Activated T-helper 1 cell treated with anti-CD3 and anti-CD28 coated beads, Interleukin-12 subunit alpha, Interleukin-12 subunit beta, Interleukin-2, Interleukin-4 antibody, amounts not matched to agents 30 ng/mL and 10 ng/mL and 1 ng/mL, durations not matched to agents 14 hours and 24 hours and 36 hours (primary cell): ENCODE measurements at regions not wholly inside any gene's neighbourhood (a gene's known extent, or its start where the extent isn't known, plus 50 kb on each side); places are given as distances from the start of the nearest gene placed in this dataset.
A peak's percentile ranks its signal among the peaks of the same experiment; 100 is the strongest.
"Not testable (repeated sequence)": the region's sequence is repeated elsewhere in the genome, so short reads cannot be mapped to it uniquely, and the experiment has no call there.

Experiments used
- DNase-seq: peaks from one replicate; pipeline ENCODE4 v3.0.0; 2021; ENCODE audit warnings: low spot score
- H3K27ac Mint-ChIP-seq: one replicate; pipeline ENCODE4 v1.8.0; 2021; ENCODE audit warnings: mild to moderate bottlenecking, mixed read lengths
- H3K27me3 Mint-ChIP-seq: one replicate; pipeline ENCODE4 v1.8.0; 2022; ENCODE audit warnings: mild to moderate bottlenecking, moderate library complexity, mixed read lengths; ENCODE audit not compliant: insufficient read depth
- H3K36me3 Mint-ChIP-seq: one replicate; pipeline ENCODE4 v1.8.0; 2021; ENCODE audit warnings: low read depth, mixed read lengths
- H3K4me1 Mint-ChIP-seq: one replicate; pipeline ENCODE4 v1.8.0; 2021; ENCODE audit warnings: low read depth, mixed read lengths
- H3K4me3 Mint-ChIP-seq: one replicate; pipeline ENCODE4 v1.8.0; 2021; ENCODE audit warnings: mild to moderate bottlenecking, moderate library complexity, mixed read lengths
- H3K9me3 Mint-ChIP-seq: one replicate; pipeline ENCODE4 v1.8.0; 2021; ENCODE audit warnings: mixed read lengths
- intact Hi-C: fragments of 100-400 bp; cut with micrococcal nuclease; formaldehyde crosslinking; loops from one replicate; pipeline ENCODE4 v1.15.1; 2024

- Mint-ChIP-seq H3K4me3 (no peak overlapping the region), H3K27me3 (peaks cover 2% of the 10 kb centered on the region), H3K36me3 (no peaks in the 10 kb centered on the region), H3K27ac (no peak overlapping the region), H3K9me3 (no peaks in the 10 kb centered on the region), H3K4me1 (peaks cover 8% of the 10 kb centered on the region)
- no peak for DNase-seq
- intact Hi-C loops, result no loop called here
Measured at GRCh38 chr4:9611101-9611500, 166.9 kb downstream of the DEFB131A start.

GRCh38 chr4:9636411-9636810, 145.0 kb upstream of the DRD5 start:
- H3K4me3 Mint-ChIP-seq, H3K36me3 Mint-ChIP-seq, H3K27ac Mint-ChIP-seq, H3K27me3 Mint-ChIP-seq, H3K4me1 Mint-ChIP-seq, DNase-seq, intact Hi-C loops, H3K9me3 Mint-ChIP-seq: not testable (repeated sequence)

GRCh38 chr4:9659678-9660077, 121.8 kb upstream of the DRD5 start:
- not testable (repeated sequence) for H3K27me3 Mint-ChIP-seq, H3K9me3 Mint-ChIP-seq, DNase-seq, H3K4me1 Mint-ChIP-seq, H3K36me3 Mint-ChIP-seq, H3K4me3 Mint-ChIP-seq, H3K27ac Mint-ChIP-seq
- intact Hi-C loops, result loop anchor here (1.0 kb wide), 1 partner anchor 127 kb away; no protein-coding TSS in a partner anchor

GRCh38 chr4:9660955-9661354, 120.5 kb upstream of the DRD5 start:
- intact Hi-C loops, H3K27ac Mint-ChIP-seq, H3K36me3 Mint-ChIP-seq, H3K4me1 Mint-ChIP-seq, H3K4me3 Mint-ChIP-seq, H3K9me3 Mint-ChIP-seq, H3K27me3 Mint-ChIP-seq, DNase-seq: not testable (repeated sequence)

- H3K27me3 Mint-ChIP-seq, H3K27ac Mint-ChIP-seq, DNase-seq, H3K4me3 Mint-ChIP-seq, H3K9me3 Mint-ChIP-seq, H3K4me1 Mint-ChIP-seq, intact Hi-C loops, H3K36me3 Mint-ChIP-seq: not testable (repeated sequence)
Measured at GRCh38 chr4:9670725-9671124, 110.7 kb upstream of the DRD5 start.

- H3K9me3 Mint-ChIP-seq, H3K27me3 Mint-ChIP-seq, H3K4me1 Mint-ChIP-seq, H3K27ac Mint-ChIP-seq, H3K36me3 Mint-ChIP-seq, DNase-seq, intact Hi-C loops, H3K4me3 Mint-ChIP-seq: not testable (repeated sequence)
Measured at GRCh38 chr4:9677357-9677756, 104.1 kb upstream of the DRD5 start.

- no peak overlapping the region for H3K27ac Mint-ChIP-seq
- no peak overlapping the region for H3K4me3 Mint-ChIP-seq
- H3K27me3 Mint-ChIP-seq, result no peaks in the 10 kb centered on the region
- no peaks in the 10 kb centered on the region for H3K4me1 Mint-ChIP-seq
- H3K9me3 Mint-ChIP-seq, result no peaks in the 10 kb centered on the region
- H3K36me3 Mint-ChIP-seq, result no peaks in the 10 kb centered on the region
- DNase-seq, result no peak
- intact Hi-C loops, result no loop called here
Measured at GRCh38 chr4:9679704-9680478, 101.5 kb upstream of the DRD5 start.

- H3K27me3 Mint-ChIP-seq, DNase-seq, H3K27ac Mint-ChIP-seq, H3K9me3 Mint-ChIP-seq, intact Hi-C loops, H3K4me1 Mint-ChIP-seq, H3K4me3 Mint-ChIP-seq, H3K36me3 Mint-ChIP-seq: not testable (repeated sequence)
Measured at GRCh38 chr4:9683174-9683573, 98.3 kb upstream of the DRD5 start.

GRCh38 chr4:9685016-9685415, 96.4 kb upstream of the DRD5 start:
- H3K27me3 Mint-ChIP-seq, H3K36me3 Mint-ChIP-seq, H3K4me3 Mint-ChIP-seq, H3K27ac Mint-ChIP-seq, intact Hi-C loops, H3K9me3 Mint-ChIP-seq, DNase-seq, H3K4me1 Mint-ChIP-seq: not testable (repeated sequence)

- Mint-ChIP-seq H3K4me3 (no peak overlapping the region), H3K27ac (no peak overlapping the region), H3K4me1 (peaks cover 2% of the 10 kb centered on the region), H3K27me3 (peaks cover 3% of the 10 kb centered on the region), H3K36me3 (no peaks in the 10 kb centered on the region), H3K9me3 (no peaks in the 10 kb centered on the region)
- no peak for DNase-seq
- intact Hi-C loops, result no loop called here
Measured at GRCh38 chr4:9685692-9686091, 95.7 kb upstream of the DRD5 start.

GRCh38 chr4:9690636-9691237, 90.7 kb upstream of the DRD5 start:
- not testable (repeated sequence) for H3K36me3 Mint-ChIP-seq, H3K27ac Mint-ChIP-seq, H3K9me3 Mint-ChIP-seq, DNase-seq, H3K27me3 Mint-ChIP-seq
- Mint-ChIP-seq H3K4me3 (peak overlapping the region; percentile 79), H3K4me1 (peaks cover 16% of the 10 kb centered on the region)
- intact Hi-C loops, result loop anchor here (1.0 kb wide), 2 partner anchors 329 to 427 kb away; no protein-coding TSS in a partner anchor

- H3K4me1 Mint-ChIP-seq, result peaks cover 16% of the 10 kb centered on the region
- H3K27ac Mint-ChIP-seq, result no peak overlapping the region
- peaks cover 5% of the 10 kb centered on the region for H3K27me3 Mint-ChIP-seq
- peak; percentile 85 for DNase-seq
- no peaks in the 10 kb centered on the region for H3K9me3 Mint-ChIP-seq
- H3K4me3 Mint-ChIP-seq, result peak overlapping the region; percentile 79
- no peaks in the 10 kb centered on the region for H3K36me3 Mint-ChIP-seq
- intact Hi-C loops, result loop anchor here (1.0 kb wide), 2 partner anchors 328 to 426 kb away; no protein-coding TSS in a partner anchor
Measured at GRCh38 chr4:9691238-9692065, 90.0 kb upstream of the DRD5 start.
